Cerebellar cortex (tissue), 1 donor: ENCODE measurements at regions not wholly inside any gene's neighbourhood (a gene's known extent, or its start where the extent isn't known, plus 50 kb on each side); places are given as distances from the start of the nearest gene placed in this dataset.

ENCODE experiments used
- DNase-seq: peaks from one replicate; pipeline ENCODE4 v3.0.0-alpha.2; 2015; ENCODE audit warnings: low spot score

DNA sequence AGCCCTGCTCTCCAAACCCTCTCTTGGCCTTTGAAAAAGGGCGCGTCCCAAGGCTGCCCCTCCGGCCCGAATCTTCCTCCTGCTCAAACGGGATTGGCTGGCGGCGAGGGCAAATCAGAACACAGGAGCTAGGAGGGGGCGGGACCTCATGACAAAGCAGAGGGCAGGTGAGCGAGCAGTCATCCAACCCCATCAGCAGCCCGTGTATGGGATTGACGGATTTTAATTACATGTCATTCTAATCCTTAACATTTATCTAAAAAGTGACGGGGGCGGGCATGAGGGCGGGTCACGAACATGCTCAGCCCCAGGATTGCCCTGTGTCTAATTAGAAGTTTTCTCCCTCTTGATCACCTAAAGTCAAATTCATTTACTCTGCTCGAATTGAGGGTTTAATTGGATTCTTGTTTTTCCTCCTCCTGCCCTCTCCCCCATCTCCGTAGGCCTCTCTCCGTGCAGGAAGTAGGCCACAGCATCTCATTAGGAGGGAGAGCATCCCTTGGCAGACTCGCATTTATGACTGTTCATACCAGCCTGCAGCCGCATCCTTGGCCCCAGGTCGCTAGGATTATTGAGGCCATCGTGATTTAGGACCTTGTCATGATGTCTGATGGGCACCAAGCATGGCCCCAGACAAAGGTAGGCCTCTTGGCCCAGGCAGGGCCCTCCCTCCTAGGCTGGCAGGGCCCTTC is 147.1 kb downstream of the CHST1 start:
- DNase-seq, result no peak

- no peak for DNase-seq
Measured at GRCh38 chr11:45517171-45517770, 148.2 kb downstream of the CHST1 start.

DNA sequence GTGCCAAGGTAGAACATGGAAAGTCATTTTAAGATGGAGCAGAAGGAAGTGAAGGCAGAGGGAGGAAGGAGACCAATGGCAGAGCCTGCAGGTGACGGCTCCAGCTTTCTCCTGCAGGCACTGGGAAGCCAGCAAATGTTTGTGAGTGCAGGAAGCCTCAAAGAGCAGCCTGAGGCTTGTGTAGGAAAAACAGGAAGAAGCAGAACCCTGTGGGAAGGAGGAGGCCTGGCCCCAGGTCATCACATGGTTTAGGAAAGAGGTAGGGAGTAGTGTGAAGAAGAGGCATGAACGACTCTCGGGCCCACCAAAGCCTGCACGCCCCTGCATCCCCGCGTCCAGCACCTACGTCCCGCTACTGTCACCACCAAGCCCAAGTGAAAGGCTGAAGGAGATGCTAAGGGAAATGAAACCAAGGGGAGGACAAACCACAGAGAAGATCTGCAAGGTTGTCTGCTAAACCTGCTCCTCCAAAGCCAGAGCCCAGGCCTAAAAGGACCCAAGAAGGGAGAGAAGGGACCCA is 151.5 kb downstream of the CHST1 start:
- DNase-seq, result no peak

DNA sequence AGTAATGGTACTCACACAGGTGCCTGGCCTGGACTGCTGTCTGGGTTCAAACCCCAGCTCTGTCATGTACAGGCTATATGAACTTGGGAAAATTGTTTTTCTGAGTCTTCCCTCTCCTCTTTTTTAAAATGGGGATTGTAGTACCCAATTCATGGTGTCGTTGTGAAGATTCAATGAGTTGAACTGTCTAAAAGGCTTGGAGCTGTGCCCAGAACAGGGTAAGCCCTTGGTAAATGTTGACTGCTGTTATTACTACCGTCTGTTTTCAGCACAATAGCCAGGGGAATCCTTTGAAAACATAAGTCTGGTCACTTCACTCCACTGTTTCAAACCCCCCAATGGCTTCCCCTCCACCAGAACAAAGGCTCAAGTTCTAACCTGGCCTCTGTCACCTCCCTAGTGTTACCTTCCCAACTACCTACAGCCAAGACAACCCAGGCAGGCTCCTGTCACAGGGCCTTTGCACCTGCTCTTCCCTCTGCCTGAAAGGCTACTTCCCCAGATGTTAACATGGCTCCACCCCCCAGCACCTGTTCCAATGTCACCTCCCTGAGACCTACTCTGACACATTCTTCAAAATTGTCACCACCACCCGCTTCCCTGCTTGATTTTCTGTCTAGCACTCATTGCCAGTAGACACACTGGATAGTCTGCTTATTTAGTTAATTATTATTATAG is 152.8 kb downstream of the CHST1 start:
- no peak for DNase-seq

DNA sequence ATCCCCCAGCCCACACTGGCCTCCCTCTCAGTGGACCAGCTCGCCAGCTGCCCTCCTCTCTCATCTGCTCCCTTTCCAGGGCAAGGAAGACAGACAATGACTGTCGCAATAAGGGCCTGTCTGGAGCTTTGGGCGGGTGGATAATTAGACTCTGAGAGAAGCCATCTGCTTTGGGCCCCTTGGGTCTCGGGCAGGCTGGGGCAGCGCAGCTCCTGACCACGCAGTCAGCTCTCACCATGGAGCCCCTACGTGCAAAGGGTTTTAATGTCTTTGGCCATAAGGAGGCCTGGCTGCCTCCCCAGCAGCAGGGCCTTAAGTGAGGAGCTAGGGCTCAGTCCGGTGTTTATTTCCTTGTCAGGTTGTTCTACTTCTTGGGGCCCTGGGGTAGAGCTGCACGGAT is 153.9 kb downstream of the CHST1 start:
- no peak for DNase-seq

DNA sequence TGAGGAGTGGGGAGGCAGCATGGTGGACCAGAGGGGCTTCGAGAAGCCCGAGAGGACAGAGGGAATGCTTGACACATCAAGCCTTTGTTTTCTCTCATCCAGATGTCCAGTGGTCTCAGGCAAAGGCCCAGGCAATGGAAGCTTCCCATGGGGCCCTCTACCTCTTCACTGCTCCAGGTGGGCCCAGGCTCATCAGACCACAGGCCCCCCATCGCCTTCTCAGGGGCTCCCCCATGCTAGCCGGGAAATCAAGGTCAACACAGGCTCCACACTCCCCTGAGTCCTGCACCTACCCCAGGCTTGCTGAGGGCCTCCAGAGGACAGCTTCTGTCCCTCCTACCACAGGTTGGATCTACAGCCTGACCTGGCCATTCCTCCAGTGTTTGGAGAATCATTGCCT is 157.5 kb downstream of the CHST1 start:
- DNase-seq, result no peak

- no peak for DNase-seq
Measured at GRCh38 chr11:45503311-45503710, 162.1 kb downstream of the CHST1 start.

GRCh38 chr11:45502226-45502545 is 163.2 kb downstream of the CHST1 start:
- DNase-seq, result no peak

DNA sequence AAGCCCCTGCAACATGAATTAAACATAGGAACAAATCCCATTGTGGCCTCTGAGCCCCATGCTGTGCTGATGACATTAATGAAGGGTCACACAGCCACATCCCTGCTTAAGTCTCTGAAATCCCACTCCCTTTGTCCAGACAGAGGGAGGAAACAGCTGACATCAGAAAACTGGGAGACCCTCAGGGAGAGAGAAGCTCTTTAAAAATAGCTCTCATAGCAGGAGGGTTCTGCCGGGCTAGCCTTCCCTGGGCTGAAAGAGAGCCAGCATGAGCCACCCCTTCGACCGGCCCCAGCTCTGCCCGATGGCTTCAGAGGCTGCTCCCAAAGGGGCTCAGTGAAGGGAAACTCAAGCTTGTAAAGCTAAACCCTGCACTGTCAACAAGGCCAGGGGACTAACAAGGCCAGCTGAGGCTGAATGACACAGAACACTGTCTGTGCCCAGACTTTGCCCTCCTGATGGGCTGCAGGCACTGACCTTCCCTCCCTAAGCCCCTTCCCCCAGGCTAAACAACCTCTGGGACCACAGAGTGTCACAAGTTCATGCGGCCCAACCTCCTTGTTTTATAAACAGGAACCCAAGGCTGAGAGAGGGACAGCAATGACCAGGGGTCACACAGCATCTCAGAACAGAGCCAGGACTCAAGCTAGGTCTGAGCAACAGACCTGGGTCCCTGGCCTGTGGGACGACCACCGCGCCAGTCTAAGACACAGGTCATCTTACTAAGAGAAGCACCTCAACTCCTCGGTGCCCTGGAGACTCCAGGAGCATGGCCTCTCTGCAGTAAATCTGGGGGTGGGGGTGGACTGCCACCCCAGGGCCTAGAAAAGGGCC is 163.8 kb downstream of the CHST1 start:
- no peak for DNase-seq

- DNase-seq, result peak; percentile 3
Measured at GRCh38 chr11:45500451-45500850, 165.0 kb downstream of the CHST1 start.

GRCh38 chr11:45494738-45495137 is 170.7 kb downstream of the CHST1 start:
- no peak for DNase-seq

- no peak for DNase-seq
Measured at GRCh38 chr11:45489281-45489905, 176.0 kb downstream of the CHST1 start.

- no peak for DNase-seq
Measured at GRCh38 chr11:45486461-45486860, 179.0 kb downstream of the CHST1 start.

DNA sequence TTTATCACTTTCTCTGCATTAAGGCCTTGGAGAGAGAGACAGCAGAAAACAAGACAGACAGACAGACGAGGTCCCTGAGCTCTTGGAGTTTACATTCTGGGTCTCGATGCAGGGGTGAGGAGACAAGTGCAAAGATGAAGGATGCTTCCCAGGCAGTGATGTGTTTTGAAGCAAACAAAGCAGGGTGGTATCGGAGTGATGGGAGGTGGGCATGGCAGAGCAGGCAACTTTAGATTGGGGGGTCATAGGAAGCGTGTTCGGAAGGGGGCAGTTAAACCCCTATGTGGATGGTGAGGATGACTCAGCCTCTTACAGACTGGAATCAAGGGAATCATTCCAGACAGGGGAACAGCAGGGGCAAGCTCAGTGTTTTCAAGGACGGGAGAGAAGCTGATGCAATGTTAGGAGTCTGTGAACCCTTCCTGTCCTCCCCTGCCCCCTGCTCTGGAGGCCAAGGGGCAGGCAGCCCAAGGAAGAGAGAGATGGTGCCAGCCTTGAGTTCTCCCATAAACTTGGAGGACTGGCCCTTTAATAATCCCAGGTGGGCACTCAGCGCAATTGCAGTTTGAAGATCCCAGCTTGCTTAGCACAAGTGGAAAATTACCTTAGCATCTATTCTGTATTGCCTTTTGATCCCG is 180.2 kb downstream of the CHST1 start:
- no peak for DNase-seq

DNA sequence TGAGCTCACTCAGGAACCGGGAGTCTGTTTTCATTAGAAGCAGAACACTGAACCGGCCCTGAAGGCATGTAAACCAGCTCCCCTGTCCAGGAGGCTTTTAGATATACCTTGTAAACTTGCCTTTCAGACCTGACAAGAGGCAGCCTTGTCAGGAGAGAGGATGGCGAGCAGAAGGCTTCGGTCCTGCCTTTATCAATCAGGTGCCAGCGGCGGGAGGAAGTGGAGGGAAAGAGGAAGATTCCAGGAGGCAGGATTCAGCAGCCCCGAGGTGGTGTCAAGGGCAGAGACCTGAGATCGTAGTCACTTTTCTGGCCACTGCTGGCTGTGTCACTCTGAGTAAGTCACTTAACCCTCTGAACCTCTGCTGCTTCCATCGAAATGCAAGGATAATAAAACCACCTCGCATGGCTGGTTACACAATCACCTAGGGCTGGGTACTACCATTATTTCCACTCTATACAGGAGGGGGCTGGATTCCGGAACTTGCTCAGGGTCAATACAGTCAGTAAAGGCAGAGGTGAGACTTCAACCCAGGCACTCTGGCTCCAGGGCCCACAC is 181.0 kb downstream of the CHST1 start:
- no peak for DNase-seq

GRCh38 chr11:45483416-45483815 is 182.0 kb downstream of the CHST1 start:
- DNase-seq, result no peak

- DNase-seq, result no peak
Measured at GRCh38 chr11:45482331-45482730, 183.1 kb downstream of the CHST1 start.

- DNase-seq, result no peak
Measured at GRCh38 chr11:45481026-45481425, 184.4 kb downstream of the CHST1 start.

DNA sequence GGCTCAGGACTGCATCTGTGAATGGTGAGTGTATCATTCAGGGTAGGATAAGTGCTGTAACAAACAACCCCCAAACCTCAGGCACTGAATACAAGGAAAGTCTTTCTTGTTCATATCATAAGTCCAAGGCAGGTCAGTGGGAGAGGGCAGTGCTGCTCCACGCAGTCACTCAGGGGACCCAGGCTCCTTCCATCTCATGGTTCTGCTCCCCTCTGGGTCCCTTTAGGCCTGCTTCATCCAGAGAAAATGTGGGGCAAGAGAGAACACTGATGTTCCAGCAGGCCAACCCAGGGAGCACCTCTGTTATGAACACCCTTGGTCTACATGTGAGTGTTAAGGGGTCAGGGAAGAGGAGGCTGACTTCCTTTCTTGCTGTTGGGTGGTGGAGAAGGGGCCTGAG is 187.8 kb downstream of the CHST1 start:
- no peak for DNase-seq

GRCh38 chr11:45476126-45476525 is 189.3 kb downstream of the CHST1 start:
- no peak for DNase-seq

- DNase-seq, result no peak
Measured at GRCh38 chr11:45475173-45475572, 189.0 kb upstream of the SYT13 start.
